Right kidney (tissue), 1 donor: ENCODE measurements at regions not wholly inside any gene's neighbourhood (a gene's known extent, or its start where the extent isn't known, plus 50 kb on each side); places are given as distances from the start of the nearest gene placed in this dataset.

ENCODE experiments used
- DNase-seq: peaks from one replicate; pipeline ENCODE4 v3.0.0-alpha.2; 2016

DNA sequence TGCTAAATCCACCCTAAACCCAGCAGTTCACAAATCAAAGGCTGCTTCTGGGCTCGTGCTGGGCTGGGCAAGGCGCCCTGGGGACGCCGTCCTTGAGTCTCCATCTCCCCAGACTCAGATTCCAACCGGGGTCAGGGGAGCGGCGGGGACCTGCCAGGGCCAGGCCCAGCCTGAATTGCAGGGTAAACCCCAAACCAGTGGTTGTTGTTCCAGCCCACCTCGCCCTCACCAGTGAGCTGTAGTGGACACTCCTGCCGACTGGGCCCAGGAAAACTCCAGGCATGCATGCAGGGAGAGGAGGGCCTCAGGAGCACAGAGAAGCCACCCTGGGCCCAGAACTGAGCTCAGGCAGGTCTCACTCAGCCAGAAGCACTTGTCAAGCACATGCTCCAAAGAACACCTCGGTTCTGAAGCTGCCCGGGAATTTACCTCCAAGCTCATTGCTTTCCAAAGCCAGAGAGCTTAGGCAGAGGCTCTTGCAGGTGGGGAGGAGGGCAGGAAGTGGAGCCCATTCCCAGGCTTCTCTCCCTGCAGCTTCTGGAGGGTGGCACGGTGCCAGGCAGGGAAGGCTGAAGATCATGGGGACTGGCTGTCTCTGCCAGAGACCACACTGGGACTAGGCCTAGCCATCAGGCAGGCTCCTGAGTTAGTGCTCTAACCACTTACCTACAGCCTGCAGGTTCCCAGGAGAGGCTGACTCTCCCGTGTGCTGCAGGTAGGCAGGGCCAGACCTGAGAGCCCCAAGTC is 437.0 kb downstream of the MATN1 start:
- DNase-seq = peak; percentile 19

DNA sequence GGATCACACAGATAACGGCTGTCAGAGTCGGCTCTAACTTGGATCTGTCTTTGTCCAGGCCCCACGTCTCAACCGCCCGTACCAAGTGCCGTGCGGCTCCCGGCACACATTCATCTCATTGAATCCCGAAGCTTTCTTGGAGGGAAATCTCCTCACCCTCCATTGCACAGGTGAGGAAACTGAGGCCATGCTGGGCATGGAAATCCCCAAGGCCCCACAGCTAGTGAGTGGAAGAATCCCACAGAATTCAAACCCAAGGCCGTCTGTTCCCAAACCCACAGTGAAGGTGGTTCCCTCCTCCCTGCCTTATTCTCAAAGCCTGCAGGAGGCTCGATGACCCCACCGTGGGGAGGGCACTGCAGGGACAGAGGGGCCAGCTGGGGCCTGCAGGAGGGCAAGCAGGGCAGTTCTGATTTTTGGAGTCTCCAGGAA is 437.9 kb downstream of the MATN1 start:
- DNase-seq = no peak

DNA sequence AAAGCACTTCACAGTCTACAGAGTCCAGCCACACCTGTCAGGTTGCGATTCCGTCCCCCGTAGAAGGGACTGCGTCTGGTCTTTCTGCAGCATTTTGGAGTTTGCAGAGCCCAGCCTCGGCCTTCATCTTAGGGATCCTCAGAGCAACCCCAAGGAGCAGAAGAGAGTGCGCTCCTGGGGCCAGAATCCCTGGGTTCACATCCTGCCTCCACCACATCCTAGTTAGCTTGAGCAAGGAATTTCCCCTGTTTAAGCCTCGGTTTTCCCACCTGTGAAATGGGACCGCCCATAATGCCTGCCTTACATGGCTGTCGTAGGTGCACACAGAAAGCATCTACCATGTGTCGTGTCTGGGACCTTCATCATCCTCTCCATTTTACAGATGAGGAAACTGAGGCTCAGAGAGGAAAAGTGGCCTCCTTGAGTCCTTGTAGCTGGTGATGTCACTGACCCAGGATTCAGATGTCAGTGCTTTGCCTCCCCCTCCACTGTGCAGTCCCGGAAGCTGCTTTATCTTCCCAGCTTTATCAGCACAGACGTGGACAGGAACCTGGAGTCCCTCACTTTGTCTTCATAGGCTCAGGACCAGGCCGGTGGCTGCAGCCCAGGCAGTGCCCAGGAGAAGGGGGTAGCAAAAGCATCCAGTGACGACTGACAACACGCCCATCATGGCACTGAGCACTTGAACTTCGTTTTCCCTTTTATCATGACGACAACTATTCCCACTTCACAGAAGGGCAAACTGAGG is 438.5 kb downstream of the MATN1 start:
- no peak for DNase-seq

DNA sequence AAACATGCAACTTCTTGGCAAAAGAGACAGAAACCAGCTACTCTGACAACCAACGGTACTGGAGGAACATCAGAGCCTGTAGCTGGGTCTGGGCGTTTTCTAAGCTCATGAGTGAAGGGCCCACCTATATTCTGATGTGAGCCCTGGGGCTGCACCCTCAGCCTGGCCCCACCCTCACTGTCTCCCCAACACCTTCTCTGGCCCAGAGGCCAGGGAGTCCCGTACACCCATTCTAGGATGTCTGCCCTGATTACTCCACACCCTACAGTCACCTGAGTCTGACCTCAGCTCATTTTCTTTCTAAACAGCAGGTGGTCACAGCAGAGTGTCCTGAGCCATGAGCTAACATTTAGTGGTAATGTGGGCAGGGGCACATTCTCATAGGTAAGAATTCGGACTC is 439.2 kb downstream of the MATN1 start:
- no peak for DNase-seq

GRCh38 chr1:30283199-30283962 is 440.0 kb downstream of the MATN1 start:
- no peak for DNase-seq

DNA sequence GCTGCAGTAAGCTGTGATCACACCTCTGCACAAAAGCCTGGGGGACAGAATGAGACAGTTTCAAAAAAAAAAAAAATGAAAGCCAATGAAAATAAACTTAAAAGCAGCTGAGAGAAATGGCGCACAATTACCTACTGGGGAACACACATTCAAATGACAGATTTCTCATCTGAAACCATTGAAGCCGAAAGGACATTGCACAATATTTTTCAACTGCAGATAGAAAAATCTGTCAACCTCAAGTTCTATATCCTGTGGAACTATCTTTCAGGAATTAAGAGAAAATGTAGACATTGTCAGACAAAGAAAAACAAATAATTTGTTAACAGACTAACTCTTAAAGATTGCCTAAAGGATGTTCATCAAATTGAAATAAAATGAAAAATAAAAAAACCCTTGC is 442.8 kb downstream of the MATN1 start:
- no peak for DNase-seq

GRCh38 chr1:30277911-30278310 is 445.5 kb downstream of the MATN1 start:
- DNase-seq = no peak

DNA sequence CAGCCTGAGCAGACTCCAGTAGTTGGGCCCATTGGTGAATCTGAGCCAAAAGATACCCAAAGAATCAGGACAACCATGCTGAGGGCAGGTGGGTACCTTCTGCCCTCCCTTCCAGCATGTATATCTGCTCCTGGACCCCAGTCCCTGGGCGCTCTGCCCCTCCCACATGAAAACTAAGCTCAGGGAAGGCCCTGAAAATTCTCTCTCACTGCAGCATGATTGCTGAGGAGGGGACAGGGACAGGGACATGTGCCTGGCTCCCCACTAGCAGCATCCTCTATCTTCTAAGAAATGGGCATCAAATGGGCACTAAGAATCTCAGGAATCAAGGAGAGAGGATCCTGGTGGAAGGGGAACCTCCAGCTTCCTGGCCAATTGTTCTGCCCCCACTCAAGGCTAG is 446.0 kb downstream of the MATN1 start:
- DNase-seq = no peak

- DNase-seq = no peak
Observed at GRCh38 chr1:30275926-30276764, 447.2 kb downstream of the MATN1 start.

DNA sequence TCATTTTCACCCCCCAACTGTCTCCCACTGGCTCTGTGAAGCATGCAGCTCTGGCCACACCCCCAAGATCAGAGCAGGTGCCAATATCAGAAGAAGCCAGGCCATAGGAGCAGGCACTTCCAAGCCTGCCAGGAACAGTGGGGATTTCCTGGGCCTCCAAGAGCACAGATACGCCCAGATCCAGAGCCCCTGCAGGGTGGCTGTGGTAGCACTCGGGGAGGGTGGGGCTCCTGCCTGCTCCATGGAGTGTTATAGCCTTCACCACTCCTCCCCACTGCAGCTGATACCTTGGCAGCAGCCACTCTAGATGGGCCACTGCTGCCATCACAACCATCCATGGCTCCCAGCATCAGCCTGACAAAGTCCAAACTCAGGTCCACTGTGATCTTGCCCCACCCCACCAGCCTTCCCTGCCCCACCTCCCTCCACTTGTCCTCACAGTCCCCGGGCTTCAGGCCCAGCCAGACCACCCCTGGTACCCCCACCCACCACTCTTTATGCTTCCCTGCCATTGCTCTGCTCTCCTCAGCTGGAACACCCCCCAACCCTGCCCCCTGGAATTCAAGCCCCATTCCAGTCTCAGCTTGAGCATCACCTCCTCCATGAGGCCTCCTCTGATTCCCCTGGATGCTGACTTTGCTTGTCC is 448.3 kb downstream of the MATN1 start:
- no peak for DNase-seq

DNA sequence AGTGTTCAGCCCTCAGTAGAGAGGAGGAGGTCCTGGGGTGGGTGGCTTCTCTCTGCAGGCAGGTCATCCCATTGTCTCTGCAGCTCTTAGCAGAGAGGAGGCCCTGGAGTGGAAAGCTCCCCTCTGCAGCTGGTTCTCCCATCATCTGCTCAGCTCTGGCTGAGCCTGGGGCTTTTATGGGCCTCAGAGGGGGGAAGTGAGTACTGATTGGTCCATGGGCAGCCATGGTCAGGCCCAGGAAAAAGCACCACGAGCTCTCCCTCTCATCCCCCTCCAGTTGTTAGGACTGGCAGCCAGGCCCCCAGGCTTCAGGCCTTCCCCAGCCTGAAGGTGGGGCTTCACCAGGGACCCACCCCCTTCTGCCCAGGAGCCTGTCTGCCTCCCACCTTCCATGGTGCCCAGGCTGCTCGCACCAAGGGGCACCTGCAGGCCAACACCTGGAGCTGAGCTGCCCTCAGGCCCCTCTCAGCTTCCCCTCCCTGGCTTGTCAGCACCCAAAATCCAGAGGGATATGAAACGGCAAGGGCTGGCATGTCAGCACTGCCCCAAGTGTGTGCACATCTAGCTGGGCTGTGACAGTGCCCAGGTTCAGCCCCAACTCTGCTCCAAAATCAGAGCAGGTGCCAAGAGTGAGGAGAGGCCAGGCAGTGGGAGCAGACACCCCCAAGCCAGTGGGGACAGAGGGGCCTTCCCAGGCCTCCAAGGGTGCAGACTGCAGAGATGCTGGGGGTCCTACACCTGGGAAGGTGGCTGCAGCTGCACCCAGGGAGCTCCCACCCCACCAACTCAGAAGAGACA is 449.0 kb downstream of the MATN1 start:
- no peak for DNase-seq

GRCh38 chr1:30273456-30273855 is 449.9 kb downstream of the MATN1 start:
- DNase-seq = no peak

DNA sequence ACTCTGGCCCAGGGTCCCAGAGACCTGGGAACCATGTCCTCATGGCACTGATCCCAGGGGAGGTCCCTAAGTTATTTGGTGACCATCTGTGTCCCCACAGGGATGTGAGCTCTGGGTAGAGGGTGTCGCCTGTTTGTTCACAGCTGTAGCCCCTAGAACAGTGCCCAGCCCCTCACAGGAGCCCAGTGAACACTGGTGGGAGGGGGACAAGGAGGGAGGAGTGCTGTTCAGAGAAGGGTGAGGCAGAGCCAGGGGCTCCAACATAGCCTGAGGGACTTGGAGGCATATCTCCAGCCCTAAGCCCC is 450.4 kb downstream of the MATN1 start:
- DNase-seq = no peak

DNA sequence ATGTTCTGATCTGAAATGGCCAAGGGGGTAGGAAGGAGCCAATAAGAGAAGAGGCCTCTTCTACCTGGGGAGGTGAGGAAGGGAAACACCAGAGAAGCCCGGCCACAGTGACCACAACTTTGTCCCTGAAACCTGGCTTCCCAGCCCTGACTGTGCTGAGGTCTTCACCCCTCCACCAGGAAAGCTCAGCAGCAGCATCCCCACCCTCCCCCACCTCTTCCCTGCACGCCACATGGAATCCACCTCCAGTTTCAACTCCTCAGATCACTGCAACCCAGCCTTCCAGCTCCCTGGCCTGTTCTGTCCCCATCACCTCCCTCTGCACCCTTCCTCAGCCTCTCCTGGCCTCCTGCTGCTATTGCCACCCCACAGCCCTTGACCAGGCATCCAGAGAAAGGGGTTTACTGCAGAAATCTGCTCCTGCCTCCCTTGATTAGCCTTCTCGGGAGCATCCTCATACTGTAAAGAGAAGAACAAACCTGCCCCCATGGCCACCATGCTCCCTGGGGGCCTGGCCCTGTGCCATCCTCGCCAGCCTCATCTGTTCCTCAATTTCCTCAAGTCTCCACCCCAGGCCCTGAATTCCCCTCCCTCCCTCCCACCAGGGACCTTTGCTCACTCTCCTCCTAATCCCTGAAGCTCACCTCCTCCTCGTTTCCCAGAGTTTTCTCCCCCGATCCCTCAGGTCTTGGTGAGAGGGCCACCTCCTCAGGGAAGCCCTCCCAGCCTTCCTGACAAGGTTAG is 450.9 kb downstream of the MATN1 start:
- no peak for DNase-seq

DNA sequence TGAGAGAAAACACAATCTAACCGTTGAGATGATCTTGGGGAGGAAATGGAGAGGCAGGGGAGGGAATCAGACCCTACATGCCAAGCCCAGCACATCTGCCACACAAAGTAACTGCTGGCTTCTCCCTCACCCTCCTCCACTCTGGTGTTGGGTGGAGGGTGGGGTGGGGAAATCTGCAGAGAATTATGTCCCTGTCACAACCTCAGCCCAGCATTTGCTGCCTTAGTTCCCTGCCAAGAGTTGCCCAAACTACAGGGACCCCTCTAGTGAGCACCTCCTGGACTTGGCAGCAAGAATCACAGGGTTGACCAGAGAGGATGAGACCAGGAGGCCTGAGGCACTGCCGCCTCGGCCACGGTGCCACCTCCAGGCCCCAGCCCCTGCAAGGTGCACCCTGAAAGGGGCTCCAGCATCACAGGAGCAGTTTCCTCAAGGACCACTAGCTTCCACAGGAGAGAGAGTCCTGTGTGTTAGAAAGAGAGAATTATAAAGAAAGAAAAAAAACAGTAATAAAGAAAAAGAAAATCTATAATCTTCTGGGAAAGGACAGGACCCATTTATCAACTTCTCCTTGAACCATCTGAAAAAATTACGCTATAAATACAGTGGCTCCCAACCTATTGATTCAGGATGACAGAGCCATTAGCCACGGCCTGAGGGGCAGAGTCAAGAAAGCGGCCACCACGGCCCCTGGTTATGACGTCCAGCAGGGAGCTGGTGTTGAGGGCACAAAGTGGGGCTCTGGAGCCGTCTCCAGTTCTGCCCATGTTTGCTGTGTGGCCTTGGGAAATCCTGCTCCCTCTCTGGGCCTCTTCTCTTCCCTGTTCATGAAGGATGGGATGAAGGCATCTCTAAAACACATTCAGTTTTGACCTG is 451.7 kb downstream of the MATN1 start:
- no peak for DNase-seq

DNA sequence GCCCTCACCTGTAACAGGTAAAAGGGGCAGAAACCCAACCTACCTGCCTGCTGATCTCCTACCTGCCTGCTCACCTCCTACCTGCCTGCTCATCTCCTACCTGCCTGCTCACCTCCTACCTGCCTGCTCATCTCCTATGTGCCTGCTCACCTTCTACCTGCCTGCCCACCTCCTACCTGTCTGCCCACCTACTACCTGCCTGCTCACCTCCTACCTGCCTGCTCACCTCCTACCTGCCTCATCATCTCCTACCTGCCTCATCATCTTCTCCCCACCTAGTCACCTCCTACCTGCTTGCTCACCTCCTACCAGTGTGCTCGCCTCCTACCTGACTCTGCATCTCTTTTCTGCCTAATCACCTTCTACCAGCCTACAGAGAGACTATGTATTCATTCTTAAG is 452.9 kb downstream of the MATN1 start:
- DNase-seq = no peak

DNA sequence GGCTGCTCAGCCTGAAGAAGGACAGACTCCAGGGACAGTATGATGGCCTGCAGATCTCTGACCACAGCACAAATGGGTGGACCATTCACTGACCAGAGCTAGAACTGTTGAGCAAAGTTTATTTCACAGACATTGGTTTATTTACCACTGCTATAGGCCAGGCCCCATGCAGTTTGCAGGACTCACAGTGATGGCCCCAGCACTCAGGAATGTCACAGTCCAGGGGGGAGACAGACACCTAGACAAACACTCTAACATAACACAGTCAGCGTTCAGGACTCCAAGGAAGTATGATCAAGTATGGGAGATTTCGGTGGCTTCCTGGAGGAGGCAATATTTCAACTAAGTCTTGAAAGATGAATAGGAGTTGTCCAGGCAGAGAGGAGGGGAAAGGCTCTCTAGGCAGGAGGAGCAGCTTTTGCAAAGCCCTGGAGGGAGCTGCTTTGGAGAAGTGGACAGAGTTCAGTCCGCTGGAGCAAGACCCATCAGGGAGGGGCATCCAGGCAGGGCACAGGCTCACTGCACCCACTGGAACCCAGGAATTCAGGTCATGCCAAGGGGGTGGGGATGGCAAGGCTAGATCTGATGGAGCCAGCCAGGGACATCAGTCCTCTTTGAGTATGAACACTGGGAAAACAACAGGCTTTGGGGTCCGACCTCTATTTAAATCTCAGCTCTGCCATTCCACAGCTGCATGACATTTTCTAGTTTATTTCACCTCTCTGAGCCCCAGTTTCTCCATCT is 454.3 kb downstream of the MATN1 start:
- no peak for DNase-seq

GRCh38 chr1:30267856-30268255 is 455.5 kb downstream of the MATN1 start:
- DNase-seq = no peak

DNA sequence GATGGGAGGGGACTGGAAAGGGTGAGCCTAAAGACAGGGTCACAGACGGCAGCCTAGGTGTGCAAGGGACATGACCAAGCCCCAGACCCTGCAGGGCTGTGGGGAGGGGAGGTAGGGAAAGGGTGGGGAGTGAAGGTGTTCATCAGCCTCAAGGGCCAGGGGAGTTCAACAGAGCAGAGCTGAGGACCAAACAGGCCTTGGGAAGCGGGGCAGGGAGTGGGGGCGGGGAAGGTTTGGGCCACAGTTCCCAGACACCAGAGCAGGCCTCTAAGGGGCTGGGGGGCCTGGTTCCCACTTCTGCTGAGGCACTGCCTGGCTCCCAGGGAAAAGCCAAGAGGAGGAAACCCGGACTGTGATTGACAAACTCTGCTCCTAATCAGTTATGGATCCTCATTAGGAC is 456.3 kb downstream of the MATN1 start:
- no peak for DNase-seq
